HG03159 (cell line): ENCODE measurements at regions not wholly inside any gene's neighbourhood (a gene's known extent, or its start where the extent isn't known, plus 50 kb on each side); places are given as distances from the start of the nearest gene placed in this dataset.

Experiments
- ATAC-seq: cut with Tn5 transposase; IDR thresholded peaks from one replicate; pipeline ENCODE4 v1.9.1; 2021; ENCODE audit warnings: mild to moderate bottlenecking, moderate library complexity; ENCODE audit not compliant: unreplicated experiment

GRCh38 chrX:69365755-69366154 lies 138.4 kb upstream of the NALF2 start:
- ATAC-seq: no peak

GRCh38 chrX:69365349-69365748 lies 138.8 kb upstream of the NALF2 start:
- ATAC-seq: no peak

- ATAC-seq: peak; percentile 43
Observed at GRCh38 chrX:69362856-69363255, 141.3 kb upstream of the NALF2 start.

- no peak for ATAC-seq
Observed at GRCh38 chrX:69362354-69362753, 141.8 kb upstream of the NALF2 start.

- ATAC-seq: no peak
Observed at GRCh38 chrX:69361311-69361845, 142.7 kb upstream of the NALF2 start.

GRCh38 chrX:69357317-69357716 lies 146.8 kb upstream of the NALF2 start:
- ATAC-seq: no peak

GRCh38 chrX:69324851-69325250 lies 159.6 kb upstream of the PJA1 start:
- no peak for ATAC-seq

- no peak for ATAC-seq
Observed at GRCh38 chrX:69323786-69324720, 158.8 kb upstream of the PJA1 start.

GRCh38 chrX:69321789-69322188 lies 156.5 kb upstream of the PJA1 start:
- ATAC-seq: no peak

- no peak for ATAC-seq
Observed at GRCh38 chrX:69321006-69321655, 155.9 kb upstream of the PJA1 start.

- ATAC-seq: no peak
Observed at GRCh38 chrX:69320116-69320515, 154.9 kb upstream of the PJA1 start.

GRCh38 chrX:69319376-69319775 lies 154.1 kb upstream of the PJA1 start:
- ATAC-seq: no peak

- ATAC-seq: no peak
Observed at GRCh38 chrX:69318651-69319340, 153.5 kb upstream of the PJA1 start.

- no peak for ATAC-seq
Observed at GRCh38 chrX:69317721-69318120, 152.5 kb upstream of the PJA1 start.

GRCh38 chrX:69314436-69315348 lies 149.4 kb upstream of the PJA1 start:
- no peak for ATAC-seq

GRCh38 chrX:69313617-69314290 lies 148.5 kb upstream of the PJA1 start:
- no peak for ATAC-seq

- no peak for ATAC-seq
Observed at GRCh38 chrX:69311936-69312670, 146.8 kb upstream of the PJA1 start.

- ATAC-seq: no peak
Observed at GRCh38 chrX:69309074-69309792, 144.0 kb upstream of the PJA1 start.
